ENCODE measurements at regions not wholly inside any gene's neighbourhood (a gene's known extent, or its start where the extent isn't known, plus 50 kb on each side); places are given as distances from the start of the nearest gene placed in this dataset.

DNA sequence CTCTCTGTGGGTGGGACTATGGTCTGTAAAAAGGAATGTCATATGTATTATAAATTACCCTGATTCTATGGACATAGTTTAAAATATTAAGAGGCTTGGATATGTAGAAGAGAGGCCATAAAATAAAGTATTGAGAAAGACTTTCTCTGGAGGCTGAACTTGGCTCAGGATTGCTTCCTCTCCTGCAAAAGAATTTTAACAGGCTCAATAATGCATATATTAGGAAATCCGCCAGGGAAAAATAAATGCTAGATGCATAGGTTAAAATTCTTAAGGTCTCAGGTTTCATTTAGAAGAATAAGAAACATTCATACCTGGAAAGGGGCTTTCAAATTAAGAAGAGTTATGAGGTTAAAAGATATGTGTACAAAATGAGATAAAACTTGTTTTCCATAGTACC, 424.3 kb downstream of the ARAP2 start:
- DNase-seq (no peak), FAIRE-seq (no peak)
- TF ChIP-seq, protein P1, sequence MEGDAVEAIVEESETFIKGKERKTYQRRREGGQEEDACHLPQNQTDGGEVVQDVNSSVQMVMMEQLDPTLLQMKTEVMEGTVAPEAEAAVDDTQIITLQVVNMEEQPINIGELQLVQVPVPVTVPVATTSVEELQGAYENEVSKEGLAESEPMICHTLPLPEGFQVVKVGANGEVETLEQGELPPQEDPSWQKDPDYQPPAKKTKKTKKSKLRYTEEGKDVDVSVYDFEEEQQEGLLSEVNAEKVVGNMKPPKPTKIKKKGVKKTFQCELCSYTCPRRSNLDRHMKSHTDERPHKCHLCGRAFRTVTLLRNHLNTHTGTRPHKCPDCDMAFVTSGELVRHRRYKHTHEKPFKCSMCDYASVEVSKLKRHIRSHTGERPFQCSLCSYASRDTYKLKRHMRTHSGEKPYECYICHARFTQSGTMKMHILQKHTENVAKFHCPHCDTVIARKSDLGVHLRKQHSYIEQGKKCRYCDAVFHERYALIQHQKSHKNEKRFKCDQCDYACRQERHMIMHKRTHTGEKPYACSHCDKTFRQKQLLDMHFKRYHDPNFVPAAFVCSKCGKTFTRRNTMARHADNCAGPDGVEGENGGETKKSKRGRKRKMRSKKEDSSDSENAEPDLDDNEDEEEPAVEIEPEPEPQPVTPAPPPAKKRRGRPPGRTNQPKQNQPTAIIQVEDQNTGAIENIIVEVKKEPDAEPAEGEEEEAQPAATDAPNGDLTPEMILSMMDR (IDR thresholded peaks at IDR 0.05; ENCODE audit: borderline replicate concordance, extremely low read depth, insufficient read depth) = no peak
- no peaks in the 10 kb centered on the region for H3K9me3 ChIP-seq (ENCODE audit: control insufficient read depth in 2 of 3, insufficient read depth in 1 of 3, low read length in 3 of 3)
- H3K27ac ChIP-seq (ENCODE audit: low read depth in 2 of 2, low read length in 2 of 2) = no peak overlapping the region
- H3K27me3 ChIP-seq (ENCODE audit: control insufficient read depth, insufficient read depth, low read length) = no peaks in the 10 kb centered on the region
- H3K9ac ChIP-seq (ENCODE audit: low read length in 3 of 3) = no peak overlapping the region
- no peaks in the 10 kb centered on the region for H3K36me3 ChIP-seq (ENCODE audit: control insufficient read depth in 2 of 3, insufficient read depth in 3 of 3, low read length in 3 of 3)
- H3K4me1 ChIP-seq (ENCODE audit: control insufficient read depth in 2 of 3, insufficient read depth in 2 of 3, low read depth in 1 of 3, low read length in 3 of 3) = no peaks in the 10 kb centered on the region
- H3K4me3 ChIP-seq (ENCODE audit: low read length in 3 of 3) = no peak overlapping the region
- intact Hi-C loops (cut with DNase I) = no loop called here

GRCh38 chr4:35824231-35824630, 420.1 kb downstream of the ARAP2 start:
- FAIRE-seq (no peak), DNase-seq (no peak)
- Histone ChIP-seq H3K4me1 (ENCODE audit: control insufficient read depth in 2 of 3, insufficient read depth in 2 of 3, low read depth in 1 of 3, low read length in 3 of 3) (no peaks in the 10 kb centered on the region), H3K27me3 (ENCODE audit: control insufficient read depth, insufficient read depth, low read length) (no peaks in the 10 kb centered on the region), H3K27ac (ENCODE audit: low read depth in 2 of 2, low read length in 2 of 2) (no peak overlapping the region), H3K36me3 (ENCODE audit: control insufficient read depth in 2 of 3, insufficient read depth in 3 of 3, low read length in 3 of 3) (no peaks in the 10 kb centered on the region), H3K9ac (ENCODE audit: low read length in 3 of 3) (no peak overlapping the region), H3K4me3 (ENCODE audit: low read length in 3 of 3) (no peak overlapping the region), H3K9me3 (ENCODE audit: control insufficient read depth in 2 of 3, insufficient read depth in 1 of 3, low read length in 3 of 3) (peaks cover 0 to 2% (median 0%) of the 10 kb centered on the region in 3 donors)
- intact Hi-C loops (cut with DNase I) = no loop called here
- TF ChIP-seq, protein P1 (IDR thresholded peaks at IDR 0.05; ENCODE audit: borderline replicate concordance, extremely low read depth, insufficient read depth) = no peak

GRCh38 chr4:35835893-35836292, 408.4 kb downstream of the ARAP2 start:
- TF ChIP-seq, protein P1 (IDR thresholded peaks at IDR 0.05; ENCODE audit: borderline replicate concordance, extremely low read depth, insufficient read depth) = no peak
- FAIRE-seq = no peak

GRCh38 chr4:35836596-35836995, 407.7 kb downstream of the ARAP2 start:
- Histone ChIP-seq H3K4me3 (ENCODE audit: low read length in 3 of 3) (no peak overlapping the region), H3K27ac (ENCODE audit: low read depth in 2 of 2, low read length in 2 of 2) (no peak overlapping the region), H3K9ac (ENCODE audit: low read length in 3 of 3) (no peak overlapping the region), H3K9me3 (ENCODE audit: control insufficient read depth in 2 of 3, insufficient read depth in 1 of 3, low read length in 3 of 3) (no peaks in the 10 kb centered on the region), H3K36me3 (ENCODE audit: control insufficient read depth in 2 of 3, insufficient read depth in 3 of 3, low read length in 3 of 3) (no peaks in the 10 kb centered on the region), H3K4me1 (ENCODE audit: control insufficient read depth in 2 of 3, insufficient read depth in 2 of 3, low read depth in 1 of 3, low read length in 3 of 3) (no peaks in the 10 kb centered on the region), H3K27me3 (ENCODE audit: control insufficient read depth, insufficient read depth, low read length) (no peaks in the 10 kb centered on the region)
- TF ChIP-seq, protein P1 (IDR thresholded peaks at IDR 0.05; ENCODE audit: borderline replicate concordance, extremely low read depth, insufficient read depth) = no peak
- FAIRE-seq (no peak), DNase-seq (no peak)
- intact Hi-C loops (cut with DNase I) = no loop called here

More at GRCh38 chr4:35835893-35836292, 408.4 kb downstream of the ARAP2 start:
- Histone ChIP-seq H3K27me3 (ENCODE audit: control insufficient read depth, insufficient read depth, low read length) (no peaks in the 10 kb centered on the region), H3K27ac (ENCODE audit: low read depth in 2 of 2, low read length in 2 of 2) (no peak overlapping the region), H3K36me3 (ENCODE audit: control insufficient read depth in 2 of 3, insufficient read depth in 3 of 3, low read length in 3 of 3) (no peaks in the 10 kb centered on the region), H3K9ac (ENCODE audit: low read length in 3 of 3) (no peak overlapping the region), H3K4me1 (ENCODE audit: control insufficient read depth in 2 of 3, insufficient read depth in 2 of 3, low read depth in 1 of 3, low read length in 3 of 3) (no peaks in the 10 kb centered on the region), H3K9me3 (ENCODE audit: control insufficient read depth in 2 of 3, insufficient read depth in 1 of 3, low read length in 3 of 3) (no peaks in the 10 kb centered on the region), H3K4me3 (ENCODE audit: low read length in 3 of 3) (no peak overlapping the region)
- intact Hi-C loops (cut with DNase I) = no loop called here
- no peak for DNase-seq

All from kidney (tissue), 13 donors.